Mononuclear cell (primary cell): ENCODE measurements at regions not wholly inside any gene's neighbourhood (a gene's known extent, or its start where the extent isn't known, plus 50 kb on each side); places are given as distances from the start of the nearest gene placed in this dataset.
"Not testable (repeated sequence)": the region's sequence is repeated elsewhere in the genome, so short reads cannot be mapped to it uniquely, and the experiment has no call there.

ENCODE experiments used
- H3K27me3 ChIP-seq: 2 replicates; pipeline ENCODE4 v1.6.0; 2011; ENCODE audit warnings: low read length, control low read depth; ENCODE audit not compliant: insufficient read depth
- H3K4me1 ChIP-seq: 2 replicates; pipeline ENCODE4 v1.5.1; 2011; ENCODE audit warnings: mild to moderate bottlenecking, low read length, control low read depth; ENCODE audit not compliant: insufficient read depth
- H3K4me3 ChIP-seq: 2 replicates; pipeline ENCODE4 v1.5.1; 2011; ENCODE audit warnings: mild to moderate bottlenecking, low read length, moderate library complexity
- H3K9me3 ChIP-seq: 2 replicates; pipeline ENCODE4 v1.5.1; 2011; ENCODE audit warnings: low read depth, mild to moderate bottlenecking, control low read depth, low read length

DNA sequence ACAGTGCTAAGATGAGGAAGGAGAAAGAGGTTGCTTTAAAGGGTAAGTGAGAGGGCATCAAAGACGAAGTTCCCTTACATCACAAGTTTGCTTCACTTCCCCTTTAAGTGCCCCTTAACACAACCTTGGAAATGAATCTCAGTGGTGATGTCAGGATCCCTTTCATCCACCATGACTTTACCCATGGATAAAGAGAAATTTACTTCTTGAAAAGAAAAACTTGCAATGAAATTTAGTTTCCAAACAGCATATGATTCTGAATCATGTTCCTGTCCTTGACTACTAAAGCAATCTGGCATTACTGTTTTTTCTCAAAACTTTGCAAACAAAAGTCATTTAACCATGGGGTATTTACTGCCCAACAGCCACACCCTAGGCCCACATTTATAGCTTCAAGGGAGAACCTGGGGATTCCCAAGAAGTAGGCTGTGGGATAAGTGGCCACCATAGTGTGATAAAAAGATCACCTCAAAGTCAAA is 135.9 kb downstream of the ITGB8 start:
- Histone ChIP-seq H3K4me3 (no peak overlapping the region), H3K27me3 (no peaks in the 10 kb centered on the region), H3K9me3 (no peaks in the 10 kb centered on the region), H3K4me1 (peaks cover 47% of the 10 kb centered on the region)

DNA sequence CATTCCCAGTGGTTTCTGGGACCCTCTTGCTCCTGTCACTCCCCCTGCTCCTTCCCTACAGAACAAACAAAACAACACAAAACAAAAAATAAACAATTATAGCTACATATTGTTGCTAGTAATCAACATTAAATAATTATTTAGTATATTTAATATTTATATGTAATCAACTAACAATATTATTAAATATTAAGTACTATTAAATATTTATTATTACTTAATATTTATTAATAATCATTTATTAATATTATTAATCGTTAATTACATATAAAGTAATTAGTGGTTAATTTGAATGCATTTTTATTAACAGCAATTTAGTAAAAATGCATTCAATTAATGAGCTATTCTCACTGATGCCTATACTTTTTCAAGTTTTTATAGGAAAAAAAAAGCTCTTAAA is 139.4 kb downstream of the ITGB8 start:
- H3K9me3 ChIP-seq: no peaks in the 10 kb centered on the region
- H3K4me3 ChIP-seq: no peak overlapping the region
- peaks cover 51% of the 10 kb centered on the region for H3K4me1 ChIP-seq
- H3K27me3 ChIP-seq: no peaks in the 10 kb centered on the region

- H3K4me1 ChIP-seq: peaks cover 49% of the 10 kb centered on the region
Observed at GRCh38 chr7:20470726-20471125, 140.0 kb downstream of the ITGB8 start.

GRCh38 chr7:20474249-20474648 is 141.2 kb upstream of the ABCB5 start:
- Histone ChIP-seq H3K4me3 (no peak overlapping the region), H3K4me1 (peaks cover 33% of the 10 kb centered on the region), H3K9me3 (no peaks in the 10 kb centered on the region), H3K27me3 (no peaks in the 10 kb centered on the region)

More at GRCh38 chr7:20470726-20471125, 140.0 kb downstream of the ITGB8 start:
- Histone ChIP-seq H3K4me3 (no peak overlapping the region), H3K27me3 (no peaks in the 10 kb centered on the region), H3K9me3 (no peaks in the 10 kb centered on the region)

GRCh38 chr7:20475756-20476155 is 139.7 kb upstream of the ABCB5 start:
- no peaks in the 10 kb centered on the region for H3K9me3 ChIP-seq
- no peaks in the 10 kb centered on the region for H3K27me3 ChIP-seq
- peaks cover 28% of the 10 kb centered on the region for H3K4me1 ChIP-seq
- no peak overlapping the region for H3K4me3 ChIP-seq

DNA sequence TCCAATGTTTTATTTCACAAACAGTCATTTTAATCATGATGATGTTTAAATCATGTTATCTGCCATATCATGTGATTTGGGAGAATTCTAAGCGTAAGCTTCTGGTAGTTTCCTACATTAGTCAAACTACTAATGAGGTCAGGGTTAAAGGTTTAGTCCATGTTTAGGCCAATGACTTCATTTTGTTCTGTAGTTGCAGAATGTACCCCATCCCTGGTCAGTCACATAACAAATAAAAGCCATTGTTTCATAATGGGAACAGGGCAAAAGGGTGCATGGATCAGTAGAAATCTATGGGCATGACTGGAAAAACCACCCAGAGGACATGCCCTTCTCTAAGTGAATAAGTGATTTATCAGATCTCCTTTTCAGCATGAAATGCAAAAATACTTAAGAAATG is 138.4 kb upstream of the ABCB5 start:
- peaks cover 21% of the 10 kb centered on the region for H3K4me1 ChIP-seq
- H3K4me3 ChIP-seq: no peak overlapping the region
- no peaks in the 10 kb centered on the region for H3K27me3 ChIP-seq
- no peaks in the 10 kb centered on the region for H3K9me3 ChIP-seq

- Histone ChIP-seq H3K4me1 (peaks cover 26% of the 10 kb centered on the region), H3K9me3 (no peaks in the 10 kb centered on the region), H3K4me3 (no peak overlapping the region), H3K27me3 (no peaks in the 10 kb centered on the region)
Observed at GRCh38 chr7:20479706-20480105, 135.8 kb upstream of the ABCB5 start.

GRCh38 chr7:20482071-20482470 is 133.4 kb upstream of the ABCB5 start:
- peaks cover 14% of the 10 kb centered on the region for H3K4me1 ChIP-seq

GRCh38 chr7:20484356-20484755 is 131.1 kb upstream of the ABCB5 start:
- Histone ChIP-seq H3K4me1 (peaks cover 14% of the 10 kb centered on the region), H3K9me3 (peaks cover 14% of the 10 kb centered on the region), H3K4me3 (no peak overlapping the region), H3K27me3 (no peaks in the 10 kb centered on the region)

More at GRCh38 chr7:20482071-20482470, 133.4 kb upstream of the ABCB5 start:
- Histone ChIP-seq H3K4me3 (no peak overlapping the region), H3K9me3 (no peaks in the 10 kb centered on the region), H3K27me3 (no peaks in the 10 kb centered on the region)

- H3K4me1 ChIP-seq: peaks cover 8% of the 10 kb centered on the region
- no peak overlapping the region for H3K4me3 ChIP-seq
- peaks cover 20% of the 10 kb centered on the region for H3K9me3 ChIP-seq
- no peaks in the 10 kb centered on the region for H3K27me3 ChIP-seq
Observed at GRCh38 chr7:20488850-20489249, 126.6 kb upstream of the ABCB5 start.

DNA sequence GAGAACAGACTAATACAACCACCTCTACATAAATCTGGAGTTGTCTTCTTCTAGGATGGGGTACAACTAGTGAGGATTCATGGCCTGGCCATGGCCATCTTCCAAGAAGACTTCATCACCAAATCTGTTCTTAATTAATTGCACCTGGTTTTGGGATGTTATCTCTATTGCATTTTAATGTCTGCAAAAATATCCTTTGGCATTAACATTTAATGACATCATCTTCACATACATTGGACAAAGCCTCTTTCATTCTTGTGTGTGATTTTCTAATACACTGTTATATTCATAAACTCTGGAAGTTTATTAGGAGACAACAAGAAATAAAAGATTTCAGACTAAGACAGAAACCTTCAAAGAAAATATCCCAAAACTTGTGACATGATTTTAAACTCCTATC is 124.2 kb upstream of the ABCB5 start:
- Histone ChIP-seq H3K9me3 (peaks cover 20% of the 10 kb centered on the region), H3K4me1 (no peaks in the 10 kb centered on the region), H3K27me3 (no peaks in the 10 kb centered on the region)

GRCh38 chr7:20494566-20494965 is 120.9 kb upstream of the ABCB5 start:
- no peaks in the 10 kb centered on the region for H3K4me1 ChIP-seq
- peaks cover 17% of the 10 kb centered on the region for H3K9me3 ChIP-seq
- no peaks in the 10 kb centered on the region for H3K27me3 ChIP-seq
- no peak overlapping the region for H3K4me3 ChIP-seq

More for the DNA sequence above, 124.2 kb upstream of the ABCB5 start:
- H3K4me3 ChIP-seq: no peak overlapping the region

DNA sequence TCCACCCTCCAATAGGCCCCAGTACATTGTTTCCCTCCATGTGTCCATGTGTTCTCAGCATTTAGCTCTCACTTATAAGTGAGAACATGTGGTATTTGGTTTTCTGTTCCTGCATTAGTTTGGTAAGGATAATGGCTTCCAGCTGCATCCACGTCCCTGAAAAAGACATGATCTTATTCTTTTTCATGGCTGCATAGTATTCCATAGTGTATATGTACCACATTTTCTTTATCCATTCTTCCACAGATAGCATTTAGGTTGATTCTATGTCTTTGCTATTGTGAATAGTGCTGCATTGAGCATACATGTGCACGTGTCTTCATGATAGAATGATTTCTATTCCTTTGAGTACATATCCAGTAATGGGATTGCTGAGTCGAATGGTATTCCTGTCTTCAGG is 114.0 kb upstream of the ABCB5 start:
- H3K27me3 ChIP-seq, H3K4me1 ChIP-seq, H3K4me3 ChIP-seq: not testable (repeated sequence)
- H3K9me3 ChIP-seq: peaks cover 21% of the 10 kb centered on the region

- Histone ChIP-seq H3K9me3 (peaks cover 9% of the 10 kb centered on the region), H3K4me3 (no peak overlapping the region), H3K27me3 (no peaks in the 10 kb centered on the region), H3K4me1 (peaks cover 11% of the 10 kb centered on the region)
Observed at GRCh38 chr7:20503278-20503950, 112.1 kb upstream of the ABCB5 start.

DNA sequence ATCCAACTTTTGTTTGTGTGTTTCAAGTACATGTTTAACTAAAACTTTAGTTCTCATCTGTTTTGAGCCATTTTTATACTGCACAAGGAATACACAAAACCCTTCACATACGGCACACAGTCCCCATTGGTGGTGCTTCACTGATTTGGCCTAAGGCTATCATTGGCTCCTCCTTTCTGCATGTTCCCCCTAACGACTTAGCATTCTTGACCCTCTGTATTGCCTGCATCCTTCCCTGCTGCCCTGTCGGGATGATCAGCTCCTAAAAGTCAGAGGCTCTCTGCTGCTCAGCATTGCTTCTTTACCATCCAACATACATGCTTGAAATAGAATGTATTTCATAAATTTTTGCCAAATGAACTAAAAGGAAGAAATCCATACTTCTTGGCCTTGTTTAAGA is 111.4 kb upstream of the ABCB5 start:
- Histone ChIP-seq H3K9me3 (peaks cover 9% of the 10 kb centered on the region), H3K4me1 (peaks cover 16% of the 10 kb centered on the region), H3K4me3 (no peak overlapping the region), H3K27me3 (no peaks in the 10 kb centered on the region)

DNA sequence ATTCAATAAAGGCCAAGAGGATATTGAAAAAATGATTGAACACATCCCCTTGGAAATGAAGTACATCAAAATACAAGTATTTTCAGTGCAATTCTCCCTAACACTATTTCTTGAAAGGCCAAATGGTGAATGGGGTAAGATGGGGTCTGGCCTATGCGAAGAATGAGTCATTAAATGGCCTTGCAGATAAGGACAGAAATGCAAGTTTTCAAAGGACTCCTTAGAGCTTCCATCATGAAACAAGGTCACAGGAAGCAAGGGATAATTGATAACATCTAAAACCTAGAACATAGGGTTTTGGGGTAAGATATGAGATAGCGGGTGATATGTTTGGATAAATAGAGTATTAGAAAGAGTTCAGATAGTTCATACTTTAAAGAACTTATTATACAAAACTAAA is 109.3 kb upstream of the ABCB5 start:
- no peak overlapping the region for H3K4me3 ChIP-seq
- no peaks in the 10 kb centered on the region for H3K27me3 ChIP-seq
- H3K4me1 ChIP-seq: peaks cover 16% of the 10 kb centered on the region
- H3K9me3 ChIP-seq: peaks cover 5% of the 10 kb centered on the region
